Esophagus squamous epithelium (tissue), 4 donors: ENCODE measurements at regions not wholly inside any gene's neighbourhood (a gene's known extent, or its start where the extent isn't known, plus 50 kb on each side); places are given as distances from the start of the nearest gene placed in this dataset.

ENCODE experiments used
- POLR2A ChIP-seq, 4 donors: fragments of 450-650 bp; IDR thresholded peaks; one replicate each; pipeline ENCODE4 v1.6.1; 2017; ENCODE audit warnings: antibody characterized with exemption in 4 of 4, mild to moderate bottlenecking in 4 of 4, moderate library complexity in 3 of 4
- TF ChIP-seq, protein P1 (sequence below), 6 experiments: fragments of 450-650 bp in 4 of 6; fragments of 200-600 bp in 2 of 6; sonication (generic) in 2 of 6; IDR thresholded peaks; one replicate each; pipeline ENCODE4 v1.5.1; 2016 to 2019; ENCODE audit warnings: antibody characterized with exemption in 6 of 6, mild to moderate bottlenecking in 4 of 6, moderate library complexity in 4 of 6

DNA sequence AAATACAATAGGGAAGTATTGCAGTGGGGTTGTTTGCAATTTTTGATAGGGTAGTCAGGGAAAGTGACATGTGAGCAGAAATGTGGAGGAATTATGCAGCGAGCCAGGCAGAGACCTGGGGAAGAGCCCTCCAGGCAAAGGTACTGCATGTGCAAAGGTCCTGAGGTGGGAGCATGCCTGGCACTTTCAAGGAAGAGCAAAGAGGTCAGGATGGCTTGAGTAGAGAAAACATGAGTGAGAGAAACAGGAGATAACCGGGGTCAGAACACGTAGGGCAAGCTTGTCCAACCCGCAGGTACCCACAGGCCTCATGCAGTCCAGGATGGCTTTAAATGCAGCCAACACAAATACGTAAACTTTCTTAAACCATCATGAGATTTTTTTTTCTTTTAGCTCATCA, 71.0 kb downstream of the COQ2 start:
- TF ChIP-seq, protein P1, sequence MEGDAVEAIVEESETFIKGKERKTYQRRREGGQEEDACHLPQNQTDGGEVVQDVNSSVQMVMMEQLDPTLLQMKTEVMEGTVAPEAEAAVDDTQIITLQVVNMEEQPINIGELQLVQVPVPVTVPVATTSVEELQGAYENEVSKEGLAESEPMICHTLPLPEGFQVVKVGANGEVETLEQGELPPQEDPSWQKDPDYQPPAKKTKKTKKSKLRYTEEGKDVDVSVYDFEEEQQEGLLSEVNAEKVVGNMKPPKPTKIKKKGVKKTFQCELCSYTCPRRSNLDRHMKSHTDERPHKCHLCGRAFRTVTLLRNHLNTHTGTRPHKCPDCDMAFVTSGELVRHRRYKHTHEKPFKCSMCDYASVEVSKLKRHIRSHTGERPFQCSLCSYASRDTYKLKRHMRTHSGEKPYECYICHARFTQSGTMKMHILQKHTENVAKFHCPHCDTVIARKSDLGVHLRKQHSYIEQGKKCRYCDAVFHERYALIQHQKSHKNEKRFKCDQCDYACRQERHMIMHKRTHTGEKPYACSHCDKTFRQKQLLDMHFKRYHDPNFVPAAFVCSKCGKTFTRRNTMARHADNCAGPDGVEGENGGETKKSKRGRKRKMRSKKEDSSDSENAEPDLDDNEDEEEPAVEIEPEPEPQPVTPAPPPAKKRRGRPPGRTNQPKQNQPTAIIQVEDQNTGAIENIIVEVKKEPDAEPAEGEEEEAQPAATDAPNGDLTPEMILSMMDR (IDR thresholded peaks at IDR 0.05): no peak
- TF ChIP-seq POLR2A (IDR thresholded peaks at IDR 0.05): no peak
